B cell (primary cell): ENCODE measurements at regions not wholly inside any gene's neighbourhood (a gene's known extent, or its start where the extent isn't known, plus 50 kb on each side); places are given as distances from the start of the nearest gene placed in this dataset.

Source experiments
- ATAC-seq: fragments of 200-7000 bp; cut with Tn5 transposase; one replicate; pipeline ENCODE4 v1.10.0; 2021; ENCODE audit warnings: low read depth, mild to moderate bottlenecking, moderate number of reproducible peaks, moderate library complexity
- CTCF ChIA-PET: fragments of 350-600 bp; sonication (Branson Sonifier 250); formaldehyde crosslinking; loops from one replicate; lab custom pipeline; 2021; ENCODE audit warnings: antibody characterized with exemption, inconsistent platforms; lab: Charles Lee
- POLR2A ChIA-PET: fragments of 350-600 bp; sonication (Branson Sonifier 250); formaldehyde crosslinking; loops from one replicate; lab custom pipeline; 2021; ENCODE audit warnings: antibody characterized with exemption; lab: Charles Lee
- DNase-seq: peaks from one replicate; pipeline ENCODE4 v3.0.0; 2013
- H2AFZ ChIP-seq: 2 replicates; pipeline ENCODE4 v1.6.1; 2012; ENCODE audit warnings: mild to moderate bottlenecking, low read depth, low read length; ENCODE audit not compliant: insufficient read depth, poor library complexity, severe bottlenecking
- H3K27ac ChIP-seq, 2 donors: 1 replicate in 1 of 2; 2 replicates in 1 of 2; pipeline ENCODE4 v1.5.1; 2012 to 2013; ENCODE audit warnings: low read length in 2 of 2, mild to moderate bottlenecking in 2 of 2, moderate library complexity in 1 of 2
- H3K27me3 ChIP-seq, 4 experiments: fragments of 200-600 bp in 1 of 4; sonication (generic) in 1 of 4; replicated peaks in 1 of 4; 1 replicate in 2 of 4; 2 replicates in 2 of 4; pipeline versions ENCODE4 v1.6.1 to v1.7.0; 2013 to 2016; ENCODE audit warnings: low read length in 3 of 4, mild to moderate bottlenecking in 2 of 4, mixed read lengths in 1 of 4, moderate library complexity in 1 of 4; ENCODE audit not compliant: insufficient read depth in 4 of 4, control insufficient read depth in 3 of 4; ENCODE audit errors: control extremely low read depth in 1 of 4
- H3K36me3 ChIP-seq, 2 experiments: replicated peaks in 1 of 2; 1 replicate in 1 of 2; 2 replicates in 1 of 2; pipeline versions ENCODE4 v1.6.1 to v1.7.1; 2013; ENCODE audit warnings: low read length in 1 of 2; ENCODE audit not compliant: insufficient read depth in 2 of 2, control insufficient read depth in 1 of 2; ENCODE audit errors: control extremely low read depth in 1 of 2, extremely low read depth in 1 of 2
- H3K4me1 ChIP-seq, 2 donors: fragments of 200-600 bp in 1 of 2; sonication (generic) in 1 of 2; 1 replicate in 1 of 2; 2 replicates in 1 of 2; pipeline versions ENCODE4 v1.5.1 to v1.6.1; 2013 to 2017; ENCODE audit warnings: low read length in 2 of 2; ENCODE audit not compliant: control insufficient read depth in 2 of 2, insufficient read depth in 2 of 2
- H3K4me2 ChIP-seq: replicated peaks from 2 replicates; pipeline ENCODE3; 2012; ENCODE audit warnings: mild to moderate bottlenecking, low read depth, low read length; ENCODE audit not compliant: poor library complexity, severe bottlenecking
- H3K4me3 ChIP-seq, 5 experiments: fragments of 200-600 bp in 1 of 5; sonication (generic) in 1 of 5; 1 replicate in 3 of 5; 2 replicates in 2 of 5; pipeline versions ENCODE4 v1.5.1 to v1.7.0; 2011 to 2016; ENCODE audit warnings: low read length in 4 of 5, mild to moderate bottlenecking in 4 of 5, low read depth in 2 of 5, control low read depth in 1 of 5, moderate library complexity in 1 of 5; ENCODE audit not compliant: insufficient read depth in 1 of 5; ENCODE audit errors: control extremely low read depth in 1 of 5, extremely low read depth in 1 of 5
- H3K79me2 ChIP-seq: fragments of 200-600 bp; sonication (generic); one replicate; pipeline ENCODE4 v1.6.0; 2016; ENCODE audit warnings: low read length; ENCODE audit not compliant: control insufficient read depth, insufficient read depth
- H3K9ac ChIP-seq: fragments of 200-600 bp; sonication (generic); 2 replicates; pipeline ENCODE4 v1.6.1; 2017; ENCODE audit warnings: mild to moderate bottlenecking, low read length, moderate library complexity
- H3K9me3 ChIP-seq, 3 donors: one replicate each; pipeline versions ENCODE4 v1.6.1 to v1.7.1; 2013; ENCODE audit warnings: low read length in 2 of 3; ENCODE audit not compliant: control insufficient read depth in 2 of 3, insufficient read depth in 1 of 3; ENCODE audit errors: control extremely low read depth in 1 of 3
- H4K20me1 ChIP-seq: 2 replicates; pipeline ENCODE4 v1.6.0; 2012; ENCODE audit warnings: mild to moderate bottlenecking, low read length; ENCODE audit not compliant: insufficient read depth, control insufficient read depth, poor library complexity, severe bottlenecking
- H3K27ac Mint-ChIP-seq: one replicate; pipeline ENCODE4 v1.8.0; 2021; ENCODE audit warnings: mixed read lengths
- H3K27me3 Mint-ChIP-seq: one replicate; pipeline ENCODE4 v1.8.0; 2021; ENCODE audit warnings: mixed read lengths
- H3K4me1 Mint-ChIP-seq: one replicate; pipeline ENCODE4 v1.8.0; 2021; ENCODE audit warnings: mixed read lengths
- H3K4me3 Mint-ChIP-seq: one replicate; pipeline ENCODE4 v1.8.0; 2021; ENCODE audit warnings: mixed read lengths
- H3K9me3 Mint-ChIP-seq: one replicate; pipeline ENCODE4 v1.8.0; 2022; ENCODE audit warnings: mixed read lengths; ENCODE audit not compliant: insufficient read depth
- EZH2 ChIP-seq: IDR thresholded peaks from 2 replicates; pipeline ENCODE4 v1.6.1; 2012; ENCODE audit warnings: borderline replicate concordance, low read depth, mild to moderate bottlenecking, moderate library complexity, low read length; ENCODE audit not compliant: insufficient read depth, poor library complexity, severe bottlenecking
- WGBS: methylation state at CpG from one replicate; pipeline ENCODE4 v1.1.5; 2013; ENCODE audit warnings: missing lambda C conversion rate; ENCODE audit not compliant: insufficient coverage; 5-methylcytosine and 5-hydroxymethylcytosine counted together
- intact Hi-C: fragments of 100-400 bp; cut with micrococcal nuclease; formaldehyde crosslinking; loops from one replicate; pipeline ENCODE4 v1.10.0; 2022
- TF ChIP-seq, protein P1 (sequence below): fragments of 200-600 bp; IDR thresholded peaks from one replicate; pipeline ENCODE4 v1.8.0; 2022; ENCODE audit warnings: antibody characterized with exemption, mild to moderate bottlenecking

DNA sequence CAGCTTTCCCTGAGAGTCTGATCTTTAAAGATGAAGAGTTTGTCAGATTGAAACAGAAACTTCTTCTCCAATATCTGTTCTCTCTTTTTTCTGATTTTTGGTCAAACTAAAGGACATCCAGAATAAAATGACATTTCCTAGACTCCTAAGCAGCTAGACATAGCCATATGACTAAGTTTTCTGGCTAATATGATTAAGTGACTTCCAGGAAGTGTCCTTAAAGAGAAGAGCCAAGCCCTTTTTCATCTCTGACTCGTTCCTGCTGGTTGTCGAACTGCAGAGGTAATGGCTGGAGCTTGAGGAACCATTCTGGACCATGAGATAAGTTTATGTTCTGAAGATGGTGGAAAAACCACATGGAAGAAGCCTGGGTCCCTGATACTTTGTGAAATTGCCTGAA, 546.0 kb downstream of the BCOR start:
- DNase-seq (no peak), ATAC-seq (no peak)
- Histone ChIP-seq H3K4me1 (no peaks in the 10 kb centered on the region), H3K9me3 (peaks cover 0 to 7% (median 0%) of the 10 kb centered on the region in 3 donors), H3K27ac (no peak overlapping the region), H3K79me2 (no peaks in the 10 kb centered on the region), H3K4me3 (no peak overlapping the region), H3K36me3 (no peaks in the 10 kb centered on the region), H2AFZ (no peak overlapping the region), H3K27me3 (no peaks in the 10 kb centered on the region), H3K9ac (no peak overlapping the region), H4K20me1 (no peaks in the 10 kb centered on the region), H3K4me2 (no peak overlapping the region)
- 79% methylated on average over 2 of the region's 2 CpGs for WGBS
- intact Hi-C loops = no loop called here
- POLR2A ChIA-PET = no interaction called here
- Mint-ChIP-seq H3K27me3 (no peaks in the 10 kb centered on the region), H3K27ac (no peak overlapping the region), H3K4me1 (no peaks in the 10 kb centered on the region), H3K4me3 (no peak overlapping the region), H3K9me3 (no peaks in the 10 kb centered on the region)
- TF ChIP-seq, protein P1, sequence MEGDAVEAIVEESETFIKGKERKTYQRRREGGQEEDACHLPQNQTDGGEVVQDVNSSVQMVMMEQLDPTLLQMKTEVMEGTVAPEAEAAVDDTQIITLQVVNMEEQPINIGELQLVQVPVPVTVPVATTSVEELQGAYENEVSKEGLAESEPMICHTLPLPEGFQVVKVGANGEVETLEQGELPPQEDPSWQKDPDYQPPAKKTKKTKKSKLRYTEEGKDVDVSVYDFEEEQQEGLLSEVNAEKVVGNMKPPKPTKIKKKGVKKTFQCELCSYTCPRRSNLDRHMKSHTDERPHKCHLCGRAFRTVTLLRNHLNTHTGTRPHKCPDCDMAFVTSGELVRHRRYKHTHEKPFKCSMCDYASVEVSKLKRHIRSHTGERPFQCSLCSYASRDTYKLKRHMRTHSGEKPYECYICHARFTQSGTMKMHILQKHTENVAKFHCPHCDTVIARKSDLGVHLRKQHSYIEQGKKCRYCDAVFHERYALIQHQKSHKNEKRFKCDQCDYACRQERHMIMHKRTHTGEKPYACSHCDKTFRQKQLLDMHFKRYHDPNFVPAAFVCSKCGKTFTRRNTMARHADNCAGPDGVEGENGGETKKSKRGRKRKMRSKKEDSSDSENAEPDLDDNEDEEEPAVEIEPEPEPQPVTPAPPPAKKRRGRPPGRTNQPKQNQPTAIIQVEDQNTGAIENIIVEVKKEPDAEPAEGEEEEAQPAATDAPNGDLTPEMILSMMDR = no peak
- no peak for TF ChIP-seq EZH2
- CTCF ChIA-PET = no interaction called here

DNA sequence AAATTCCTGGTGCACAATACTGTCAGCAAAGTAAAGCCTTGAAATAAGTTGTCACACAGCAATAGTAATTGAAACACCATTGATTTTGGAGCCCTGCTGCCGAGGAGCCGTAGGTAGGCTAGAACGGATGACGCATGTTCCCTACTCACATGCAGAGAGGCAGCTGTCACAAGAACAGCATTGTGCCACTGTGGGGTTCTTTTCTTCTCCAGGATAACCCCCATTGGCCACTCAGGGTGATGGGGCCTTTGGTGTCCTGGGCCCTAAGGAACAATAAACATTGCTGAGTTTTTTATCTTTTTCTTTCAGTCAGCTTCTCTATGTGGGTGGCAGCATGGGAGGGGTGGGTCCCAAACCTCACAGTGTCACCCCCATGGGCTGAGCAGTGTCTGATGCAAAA, 542.3 kb downstream of the BCOR start:
- Histone ChIP-seq H3K4me3 (no peak overlapping the region), H3K4me1 (no peaks in the 10 kb centered on the region), H3K9ac (no peak overlapping the region), H3K4me2 (no peak overlapping the region), H3K27ac (no peak overlapping the region), H3K9me3 (peaks cover 0 to 7% (median 0%) of the 10 kb centered on the region in 3 donors), H3K27me3 (no peaks in the 10 kb centered on the region), H3K36me3 (no peaks in the 10 kb centered on the region), H4K20me1 (no peaks in the 10 kb centered on the region), H2AFZ (no peak overlapping the region), H3K79me2 (no peaks in the 10 kb centered on the region)
- Mint-ChIP-seq H3K9me3 (no peaks in the 10 kb centered on the region), H3K4me3 (no peak overlapping the region), H3K4me1 (no peaks in the 10 kb centered on the region), H3K27me3 (no peaks in the 10 kb centered on the region), H3K27ac (no peak overlapping the region)
- DNase-seq = no peak
- WGBS = 100% methylated on average over 4 of the region's 4 CpGs
- intact Hi-C loops = no loop called here
- ChIA-PET CTCF (no interaction called here), POLR2A (no interaction called here)
- ATAC-seq = no peak
- TF ChIP-seq, protein P1 = no peak
- no peak for TF ChIP-seq EZH2
